Right lobe of liver (tissue), 6 donors: ENCODE measurements at regions not wholly inside any gene's neighbourhood (a gene's known extent, or its start where the extent isn't known, plus 50 kb on each side); places are given as distances from the start of the nearest gene placed in this dataset.

Source experiments
- ATAC-seq, 4 donors: fragments of 200-7000 bp; cut with Tn5 transposase; one replicate each; pipeline ENCODE4 v1.9.1; 2020; ENCODE audit warnings: mild to moderate bottlenecking in 4 of 4, moderate library complexity in 4 of 4
- DNase-seq, 3 donors: peaks; one replicate each; pipeline ENCODE4 v3.0.0-alpha.2; 2020
- H3K27ac ChIP-seq, 3 donors: fragments of 200-600 bp; one replicate each; pipeline ENCODE4 v1.8.0; 2022
- H3K27me3 ChIP-seq, 2 donors: fragments of 200-600 bp; one replicate each; pipeline ENCODE4 v1.8.0; 2022
- H3K36me3 ChIP-seq, 4 donors: fragments of 200-600 bp; sonication (generic) in 1 of 4; one replicate each; pipeline versions ENCODE4 v1.5.1 to v1.8.0; 2017 to 2022; ENCODE audit warnings: control low read depth in 1 of 4
- H3K4me1 ChIP-seq, 4 donors: fragments of 200-600 bp; sonication (generic) in 1 of 4; one replicate each; pipeline versions ENCODE4 v1.5.1 to v1.8.0; 2017 to 2022; ENCODE audit warnings: control low read depth in 1 of 4
- H3K4me3 ChIP-seq, 3 donors: fragments of 200-600 bp; one replicate each; pipeline ENCODE4 v1.8.0; 2022
- H3K9me3 ChIP-seq, 4 donors: fragments of 200-600 bp; sonication (generic) in 1 of 4; one replicate each; pipeline versions ENCODE4 v1.5.1 to v1.8.0; 2017 to 2022; ENCODE audit warnings: control low read depth in 1 of 4
- POLR2A ChIP-seq: fragments of 450-650 bp; IDR thresholded peaks from one replicate; pipeline ENCODE4 v1.6.1; 2017; ENCODE audit warnings: antibody characterized with exemption, mild to moderate bottlenecking
- WGBS: methylation state at CpG from one replicate; pipeline ENCODE4 v1.1.6; 2018; ENCODE audit warnings: low coverage, low lambda C conversion rate; ENCODE audit not compliant: insufficient coverage; ENCODE audit errors: missing lambda C conversion rate; 5-methylcytosine and 5-hydroxymethylcytosine counted together
- intact Hi-C, 2 donors: fragments of 100-400 bp; cut with DNase I; formaldehyde crosslinking; loops; one replicate each; pipeline versions ENCODE4 v1.11.2 to v1.14.1; 2022
- TF ChIP-seq, protein P1 (sequence below), 4 donors: fragments of 200-600 bp in 3 of 4; fragments of 450-650 bp in 1 of 4; IDR thresholded peaks; one replicate each; pipeline versions ENCODE4 v1.5.1 to v1.8.0; 2016 to 2022; ENCODE audit warnings: antibody characterized with exemption in 4 of 4, mild to moderate bottlenecking in 2 of 4
- donor health status: DM: no; HTN: yes; CAD: no.
- donor health status: DM: no; HTN: no; CAD: no.
- donor health status: DM: no; HTN: no; CAD: no.
- donor health status: DM: no; HTN: yes; CAD: no.
- donor health status: DM: no; HTN: yes; CAD: no.

- intact Hi-C loops = no loop called here
- TF ChIP-seq, protein P1, sequence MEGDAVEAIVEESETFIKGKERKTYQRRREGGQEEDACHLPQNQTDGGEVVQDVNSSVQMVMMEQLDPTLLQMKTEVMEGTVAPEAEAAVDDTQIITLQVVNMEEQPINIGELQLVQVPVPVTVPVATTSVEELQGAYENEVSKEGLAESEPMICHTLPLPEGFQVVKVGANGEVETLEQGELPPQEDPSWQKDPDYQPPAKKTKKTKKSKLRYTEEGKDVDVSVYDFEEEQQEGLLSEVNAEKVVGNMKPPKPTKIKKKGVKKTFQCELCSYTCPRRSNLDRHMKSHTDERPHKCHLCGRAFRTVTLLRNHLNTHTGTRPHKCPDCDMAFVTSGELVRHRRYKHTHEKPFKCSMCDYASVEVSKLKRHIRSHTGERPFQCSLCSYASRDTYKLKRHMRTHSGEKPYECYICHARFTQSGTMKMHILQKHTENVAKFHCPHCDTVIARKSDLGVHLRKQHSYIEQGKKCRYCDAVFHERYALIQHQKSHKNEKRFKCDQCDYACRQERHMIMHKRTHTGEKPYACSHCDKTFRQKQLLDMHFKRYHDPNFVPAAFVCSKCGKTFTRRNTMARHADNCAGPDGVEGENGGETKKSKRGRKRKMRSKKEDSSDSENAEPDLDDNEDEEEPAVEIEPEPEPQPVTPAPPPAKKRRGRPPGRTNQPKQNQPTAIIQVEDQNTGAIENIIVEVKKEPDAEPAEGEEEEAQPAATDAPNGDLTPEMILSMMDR (IDR thresholded peaks at IDR 0.05) = no peak
- no peak for TF ChIP-seq POLR2A
- H3K4me3 ChIP-seq = no peak overlapping the region
- H3K9me3 ChIP-seq = no peaks in the 10 kb centered on the region
- H3K27me3 ChIP-seq = no peaks in the 10 kb centered on the region
- WGBS = 58% methylated on average over 3 of the region's 3 CpGs
- DNase-seq (no peak), ATAC-seq (no peak)
- no peaks in the 10 kb centered on the region for H3K36me3 ChIP-seq
- H3K27ac ChIP-seq = no peak overlapping the region
- no peaks in the 10 kb centered on the region for H3K4me1 ChIP-seq
Observed at GRCh38 chr19:31533114-31533513, 183.9 kb upstream of the TSHZ3 start.

- intact Hi-C loops = no loop called here
- no peak for DNase-seq
- ATAC-seq = no peak
- no peak overlapping the region for H3K4me3 ChIP-seq
- H3K27ac ChIP-seq = no peak overlapping the region
- H3K4me1 ChIP-seq = no peaks in the 10 kb centered on the region
- H3K27me3 ChIP-seq = no peaks in the 10 kb centered on the region
- no peak for TF ChIP-seq POLR2A
- TF ChIP-seq, protein P1 (IDR thresholded peaks at IDR 0.05) = no peak
- H3K36me3 ChIP-seq = no peaks in the 10 kb centered on the region
- no peaks in the 10 kb centered on the region for H3K9me3 ChIP-seq
Observed at GRCh38 chr19:31534231-31534630, 185.0 kb upstream of the TSHZ3 start.

GRCh38 chr19:31534786-31535657 is 185.8 kb upstream of the TSHZ3 start:
- ATAC-seq (no peak), DNase-seq (no peak)
- Histone ChIP-seq H3K27me3 (no peaks in the 10 kb centered on the region), H3K4me3 (no peak overlapping the region), H3K27ac (no peak overlapping the region), H3K4me1 (no peaks in the 10 kb centered on the region), H3K9me3 (no peaks in the 10 kb centered on the region), H3K36me3 (no peaks in the 10 kb centered on the region)
- intact Hi-C loops = no loop called here
- WGBS = 71% methylated on average over 17 of the region's 17 CpGs
- TF ChIP-seq POLR2A = no peak
- TF ChIP-seq, protein P1 (IDR thresholded peaks at IDR 0.05) = no peak

DNA sequence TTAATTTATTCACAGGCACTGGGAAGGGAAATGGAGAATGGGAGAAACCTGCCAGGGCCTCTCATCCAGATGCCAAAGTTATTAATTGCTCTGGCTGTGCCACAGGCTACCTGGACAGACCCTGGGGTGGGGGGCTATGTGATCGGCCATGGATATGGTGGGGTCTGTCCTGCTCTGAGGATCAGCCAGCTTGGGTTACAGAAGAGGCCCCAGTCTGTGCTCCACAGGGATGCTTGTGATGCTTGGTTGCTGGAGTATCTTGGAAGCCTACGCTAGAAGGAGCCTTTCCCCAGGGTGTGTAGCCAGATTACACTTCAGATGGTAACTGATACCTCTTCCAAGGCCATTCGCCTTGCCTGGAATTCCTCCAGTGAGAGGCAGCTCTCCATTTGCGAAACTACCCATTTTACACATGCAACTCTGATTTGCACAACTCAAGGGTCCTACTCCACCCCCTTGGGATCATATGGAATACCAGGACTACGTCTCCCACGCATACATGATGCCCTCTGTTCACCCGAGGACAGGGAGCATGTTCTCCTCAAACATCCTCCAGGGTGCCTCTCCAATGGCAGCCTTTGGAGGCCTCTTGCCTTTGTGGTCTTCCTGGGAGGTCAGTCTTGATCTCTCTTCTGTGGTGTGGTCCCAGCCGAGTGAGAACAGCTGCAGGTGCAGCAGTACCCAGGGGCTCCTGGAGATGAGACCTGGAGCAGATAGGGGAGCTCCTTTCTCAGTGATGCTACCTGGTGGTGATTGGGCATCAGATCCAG is 186.6 kb upstream of the TSHZ3 start:
- no peaks in the 10 kb centered on the region for H3K27me3 ChIP-seq
- WGBS = 40% methylated on average over 5 of the region's 8 CpGs
- intact Hi-C loops = no loop called here
- no peak overlapping the region for H3K4me3 ChIP-seq
- no peak for DNase-seq
- no peak for ATAC-seq
- H3K27ac ChIP-seq = no peak overlapping the region
- no peaks in the 10 kb centered on the region for H3K4me1 ChIP-seq
- no peaks in the 10 kb centered on the region for H3K36me3 ChIP-seq
- TF ChIP-seq, protein P1 (IDR thresholded peaks at IDR 0.05) = no peak
- TF ChIP-seq POLR2A = no peak
- H3K9me3 ChIP-seq = no peaks in the 10 kb centered on the region
